Loucy (cell line): ENCODE measurements at regions not wholly inside any gene's neighbourhood (a gene's known extent, or its start where the extent isn't known, plus 50 kb on each side); places are given as distances from the start of the nearest gene placed in this dataset.

Source experiments
- EZH2phosphoT487 ChIP-seq: fragments of 200-600 bp; IDR thresholded peaks from 2 replicates; pipeline ENCODE4 v1.6.1; 2018; ENCODE audit warnings: antibody characterized with exemption, mild to moderate bottlenecking, moderate library complexity, borderline replicate concordance
- TF ChIP-seq, protein P1 (sequence below): fragments of 200-600 bp; sonication (generic); conservative IDR thresholded peaks from 2 replicates; pipeline ENCODE4 v1.5.1; 2014; ENCODE audit warnings: mild to moderate bottlenecking, antibody characterized with exemption, low read length

DNA sequence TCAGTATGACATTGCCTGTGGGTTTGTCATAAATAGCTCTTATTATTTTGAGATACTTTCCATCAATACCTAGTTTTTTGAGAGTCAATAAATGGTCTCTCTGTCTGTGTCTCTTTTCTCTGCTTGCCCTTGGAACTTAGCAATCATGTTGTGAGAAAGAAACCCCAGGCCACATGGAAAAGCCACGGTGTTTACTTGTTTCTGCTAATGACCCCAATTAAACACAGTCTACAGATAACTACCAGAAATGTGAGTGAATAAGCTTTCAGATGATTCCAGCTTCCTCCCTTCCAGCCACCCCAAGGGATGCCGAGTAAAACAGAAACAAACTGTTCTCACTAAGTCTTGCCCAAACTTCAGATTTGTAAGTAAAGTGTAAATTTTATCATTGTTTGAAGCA is 584.9 kb downstream of the MAT2B start:
- TF ChIP-seq, protein P1, sequence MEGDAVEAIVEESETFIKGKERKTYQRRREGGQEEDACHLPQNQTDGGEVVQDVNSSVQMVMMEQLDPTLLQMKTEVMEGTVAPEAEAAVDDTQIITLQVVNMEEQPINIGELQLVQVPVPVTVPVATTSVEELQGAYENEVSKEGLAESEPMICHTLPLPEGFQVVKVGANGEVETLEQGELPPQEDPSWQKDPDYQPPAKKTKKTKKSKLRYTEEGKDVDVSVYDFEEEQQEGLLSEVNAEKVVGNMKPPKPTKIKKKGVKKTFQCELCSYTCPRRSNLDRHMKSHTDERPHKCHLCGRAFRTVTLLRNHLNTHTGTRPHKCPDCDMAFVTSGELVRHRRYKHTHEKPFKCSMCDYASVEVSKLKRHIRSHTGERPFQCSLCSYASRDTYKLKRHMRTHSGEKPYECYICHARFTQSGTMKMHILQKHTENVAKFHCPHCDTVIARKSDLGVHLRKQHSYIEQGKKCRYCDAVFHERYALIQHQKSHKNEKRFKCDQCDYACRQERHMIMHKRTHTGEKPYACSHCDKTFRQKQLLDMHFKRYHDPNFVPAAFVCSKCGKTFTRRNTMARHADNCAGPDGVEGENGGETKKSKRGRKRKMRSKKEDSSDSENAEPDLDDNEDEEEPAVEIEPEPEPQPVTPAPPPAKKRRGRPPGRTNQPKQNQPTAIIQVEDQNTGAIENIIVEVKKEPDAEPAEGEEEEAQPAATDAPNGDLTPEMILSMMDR: no peak
- TF ChIP-seq EZH2phosphoT487: no peak
